Tongue (tissue), 1 donor: ENCODE measurements at regions not wholly inside any gene's neighbourhood (a gene's known extent, or its start where the extent isn't known, plus 50 kb on each side); places are given as distances from the start of the nearest gene placed in this dataset.

Source experiments
- DNase-seq: peaks from one replicate; pipeline ENCODE4 v3.0.0-alpha.2; 2015

DNA sequence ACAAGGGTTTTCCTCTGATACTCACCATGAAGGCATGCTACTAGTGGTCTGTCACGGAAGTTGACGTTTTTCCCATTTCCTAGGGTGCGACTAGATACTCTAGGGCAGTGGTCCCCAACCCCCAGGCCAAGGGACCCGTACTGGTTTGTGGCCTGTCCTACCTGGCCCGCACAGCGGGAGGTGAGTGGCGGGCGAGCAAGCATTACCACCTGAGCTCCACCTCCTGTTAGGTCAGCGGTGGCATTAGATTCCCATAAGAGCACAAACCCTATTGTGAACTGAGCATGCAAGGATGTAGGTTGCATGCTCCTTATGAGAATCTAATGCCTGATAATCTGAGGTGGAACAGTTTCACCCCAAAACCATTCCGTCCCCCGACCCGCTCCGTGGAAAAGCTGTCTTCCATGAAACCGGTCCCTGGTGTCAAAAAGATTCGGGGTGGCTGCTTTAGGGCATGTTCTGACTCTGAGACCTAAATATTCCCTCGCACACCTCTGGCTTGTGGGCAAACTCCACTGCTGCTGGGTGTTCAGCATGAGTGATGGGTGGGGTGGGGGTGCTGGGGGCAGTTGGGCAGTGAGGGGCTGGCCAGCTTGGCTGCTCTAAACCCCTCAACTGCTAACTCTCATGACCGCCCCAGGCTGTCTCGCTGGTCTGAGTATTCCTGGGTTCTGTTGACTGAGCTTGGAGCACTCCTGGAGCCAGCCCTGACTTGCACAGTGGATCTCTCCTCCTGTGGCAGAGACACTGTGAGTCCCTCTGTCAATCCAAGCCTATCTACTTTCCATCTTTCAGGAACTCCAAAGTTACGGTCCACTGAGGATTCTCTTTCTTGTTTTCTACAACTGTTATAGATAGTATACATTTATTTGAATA lies 78.3 kb upstream of the NEK6 start:
- no peak for DNase-seq

DNA sequence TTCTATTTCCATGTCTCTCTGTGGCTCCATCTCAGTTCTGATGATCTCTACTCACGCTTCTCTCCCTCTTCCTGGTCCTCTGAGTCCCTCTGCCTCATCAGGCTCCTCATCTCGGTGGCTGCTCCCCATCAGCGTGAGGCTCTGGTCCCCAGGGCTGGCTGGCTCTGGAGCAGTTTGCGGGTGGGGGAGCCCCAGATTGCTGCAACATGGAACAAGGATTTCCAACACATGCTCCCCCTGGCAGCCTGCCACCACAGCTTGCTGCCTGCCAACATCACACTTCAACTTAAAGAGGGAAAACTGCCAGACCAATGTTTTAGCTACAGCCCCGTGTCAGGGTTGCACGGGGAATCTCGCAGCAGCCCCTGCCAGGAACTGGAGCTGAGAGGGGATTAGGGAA lies 77.2 kb upstream of the NEK6 start:
- peak; percentile 89 for DNase-seq

GRCh38 chr9:124182741-124183140 lies 75.0 kb upstream of the NEK6 start:
- DNase-seq: no peak

GRCh38 chr9:124183772-124184171 lies 74.0 kb upstream of the NEK6 start:
- DNase-seq: no peak

GRCh38 chr9:124185413-124185812 lies 72.3 kb upstream of the NEK6 start:
- DNase-seq: no peak

GRCh38 chr9:124187311-124187710 lies 70.4 kb upstream of the NEK6 start:
- DNase-seq: no peak

- no peak for DNase-seq
Measured at GRCh38 chr9:124188331-124189110, 69.2 kb upstream of the NEK6 start.

- peak; percentile 41 for DNase-seq
Measured at GRCh38 chr9:124190761-124191160, 67.0 kb upstream of the NEK6 start.

DNA sequence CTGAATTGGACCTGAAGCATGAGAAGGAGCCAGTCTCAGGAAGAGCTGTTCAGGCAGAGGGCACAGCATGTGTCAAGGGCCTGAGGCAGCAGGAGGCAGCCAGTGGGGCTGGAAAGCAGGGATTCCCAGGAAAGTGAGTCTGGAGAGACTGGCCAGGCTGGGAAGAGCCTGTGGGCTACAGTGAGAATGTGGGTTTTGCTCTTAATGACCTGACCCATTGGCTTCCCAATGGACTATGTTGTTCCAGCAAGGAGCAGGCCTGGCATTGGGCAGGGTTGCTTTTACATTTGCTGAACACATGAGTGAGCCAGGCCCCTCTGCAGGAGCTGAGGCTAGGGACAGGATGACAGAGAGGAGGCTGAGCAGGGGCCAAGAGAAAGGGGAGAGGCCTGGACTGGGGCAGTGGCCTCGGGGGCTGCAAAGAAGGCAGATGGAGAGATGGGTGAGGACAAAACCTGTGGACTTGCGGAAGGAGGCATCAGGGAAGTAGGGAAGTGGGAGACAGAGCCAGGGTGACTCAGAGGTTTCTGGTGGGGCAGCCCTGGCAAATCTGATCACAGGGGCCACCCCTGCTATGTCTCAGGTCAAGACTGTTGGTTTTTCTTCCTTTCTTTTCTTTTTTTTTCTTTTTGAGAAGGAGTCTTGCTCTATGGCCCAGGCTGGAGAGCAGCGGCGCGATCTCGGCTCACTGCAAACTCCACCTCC lies 65.9 kb upstream of the NEK6 start:
- DNase-seq: no peak

DNA sequence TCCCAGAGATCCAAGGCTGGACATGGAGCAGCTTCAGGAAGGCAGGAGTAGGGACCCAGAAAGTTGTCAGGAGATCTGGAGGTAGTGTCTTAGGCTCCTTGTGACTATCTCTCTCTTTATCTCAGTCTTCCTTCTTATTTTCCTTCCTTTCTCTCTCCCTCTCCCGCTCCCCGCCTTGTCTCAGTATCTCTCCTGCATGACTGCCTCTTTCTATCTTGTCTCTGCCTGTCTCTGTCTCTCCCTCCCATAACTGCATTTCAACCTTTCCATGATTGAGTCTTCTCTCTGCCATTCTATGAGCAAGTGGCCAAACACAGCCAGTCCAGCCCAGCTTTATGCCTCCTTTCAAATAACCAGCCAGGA lies 61.0 kb upstream of the NEK6 start:
- DNase-seq: no peak

- DNase-seq: no peak
Measured at GRCh38 chr9:124197177-124198095, 60.3 kb upstream of the NEK6 start.

DNA sequence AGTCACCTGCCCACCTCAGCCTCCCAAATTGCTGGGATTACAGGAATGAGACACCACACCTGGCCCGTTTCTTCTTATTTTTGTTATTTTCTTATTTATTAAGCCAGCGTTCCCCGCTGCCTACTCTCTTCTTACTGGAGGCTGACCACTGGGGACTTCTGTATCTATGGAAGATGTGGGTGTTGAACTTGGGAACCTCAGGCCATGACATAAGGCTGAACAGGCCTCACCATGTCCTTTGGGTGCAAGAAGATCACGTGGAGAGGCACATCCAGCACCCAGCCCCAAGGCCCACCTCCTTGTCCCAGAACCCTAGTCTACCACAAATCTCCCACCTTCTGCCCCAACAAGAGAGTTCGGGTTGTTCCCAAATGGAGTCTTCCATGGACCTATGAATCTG lies 59.4 kb upstream of the NEK6 start:
- no peak for DNase-seq

GRCh38 chr9:124198948-124199347 lies 58.8 kb upstream of the NEK6 start:
- no peak for DNase-seq

DNA sequence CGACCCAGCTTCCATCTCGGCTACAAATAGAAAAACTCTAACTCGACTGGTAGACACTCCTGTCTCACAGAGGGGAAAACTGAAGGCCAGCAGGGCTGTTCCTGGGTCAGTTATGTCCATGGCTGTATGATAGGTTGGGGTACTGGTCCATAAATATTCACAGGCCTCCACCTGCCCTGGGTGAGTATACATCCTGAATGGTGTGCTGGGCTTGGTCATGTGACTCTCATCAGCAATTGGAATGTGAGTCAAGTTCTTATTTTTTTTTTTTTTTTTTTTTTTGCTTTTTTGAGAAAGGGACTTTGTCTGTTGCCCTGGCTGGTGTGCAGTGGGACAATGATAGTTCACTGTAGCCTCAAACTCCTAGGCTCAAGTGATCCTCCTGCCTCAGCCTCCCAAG lies 58.3 kb upstream of the NEK6 start:
- no peak for DNase-seq

DNA sequence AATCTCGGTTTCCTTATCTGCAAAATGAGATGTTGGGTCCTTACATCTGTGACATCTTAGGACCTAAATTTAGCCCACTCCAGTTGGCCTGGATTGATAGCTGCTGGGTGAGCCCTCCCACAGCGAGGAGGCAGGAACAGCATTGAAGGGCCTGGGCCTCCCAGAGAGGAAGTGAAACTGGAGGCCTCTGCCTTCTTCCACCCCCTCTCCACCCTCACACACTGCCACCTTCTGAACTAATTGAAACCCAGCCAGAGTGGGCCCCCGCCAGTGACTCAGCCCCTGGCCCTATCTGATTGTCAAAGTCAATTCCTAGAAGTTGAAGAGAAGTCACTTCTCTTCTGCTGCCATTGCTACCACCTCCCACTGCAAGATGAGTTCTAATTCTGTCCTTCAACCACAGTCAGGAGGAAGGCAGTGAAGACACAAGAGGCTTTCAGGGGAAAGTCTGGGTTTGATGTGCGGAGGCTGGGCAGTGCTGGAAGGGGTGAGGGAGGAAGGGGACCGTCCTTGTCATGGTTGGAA lies 55.2 kb upstream of the NEK6 start:
- peak; percentile 18 for DNase-seq

- DNase-seq: no peak
Measured at GRCh38 chr9:124205686-124206352, 51.9 kb upstream of the NEK6 start.

DNA sequence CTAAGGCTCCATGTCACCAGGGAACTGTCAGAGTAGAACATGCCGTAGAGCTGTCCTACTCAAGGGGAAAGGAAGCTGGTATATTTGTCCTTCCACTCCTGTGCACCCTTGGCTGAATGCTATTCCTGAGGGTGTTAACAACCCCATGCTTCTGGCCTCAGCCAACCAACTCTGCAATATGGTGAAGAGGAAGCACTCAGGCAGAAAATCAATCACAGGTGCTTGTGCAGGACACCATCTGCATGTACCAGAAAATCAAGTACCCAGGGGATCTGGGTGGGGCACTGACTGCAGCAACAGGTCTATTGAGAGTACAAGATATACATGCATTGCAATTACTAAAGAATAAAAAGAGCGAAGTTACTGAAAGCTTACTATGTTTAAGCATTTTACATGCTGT lies 51.4 kb upstream of the NEK6 start:
- DNase-seq: no peak
